ENCODE measurements at regions not wholly inside any gene's neighbourhood (a gene's known extent, or its start where the extent isn't known, plus 50 kb on each side); places are given as distances from the start of the nearest gene placed in this dataset.

DNA sequence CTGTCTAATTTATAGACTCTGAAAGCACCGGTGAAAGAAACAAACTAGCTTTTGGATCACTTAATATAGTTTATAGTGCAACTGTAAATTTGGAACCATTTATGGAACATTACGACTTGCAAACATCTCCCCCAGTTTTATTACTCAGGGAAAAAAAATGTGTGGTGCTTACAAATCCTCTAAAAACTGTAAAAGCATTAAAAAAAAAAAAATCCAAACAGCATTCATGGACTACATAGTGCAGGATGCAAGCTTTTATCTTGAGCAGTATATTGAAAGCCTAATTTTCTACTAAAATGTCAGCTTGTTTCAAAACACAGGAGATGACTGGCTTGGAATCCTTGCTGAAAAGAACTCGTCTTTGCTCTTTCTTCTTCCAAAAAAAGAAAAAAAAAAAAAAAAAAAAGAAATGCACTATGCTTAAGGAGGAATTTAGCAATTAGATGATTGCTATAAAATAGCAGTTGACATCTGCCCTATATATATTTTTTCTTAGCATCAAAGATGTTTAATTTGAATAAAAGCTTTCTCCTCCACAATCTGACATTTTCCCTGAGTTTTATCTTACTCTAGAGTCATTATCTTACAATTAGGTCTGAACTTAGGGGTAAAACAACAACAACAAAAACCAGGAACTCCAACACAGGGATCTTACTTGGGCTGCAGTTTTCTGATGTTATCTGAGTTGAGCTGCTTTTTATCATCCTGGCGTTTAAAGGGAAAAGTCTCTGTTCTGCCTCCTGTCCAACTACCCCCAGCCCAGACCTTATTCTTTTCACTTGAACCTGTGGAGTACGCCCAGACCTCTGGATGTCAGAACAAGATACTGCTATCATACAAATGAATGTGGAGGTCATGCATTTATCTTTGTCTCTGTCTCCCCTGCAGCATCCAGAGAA is 62.6 kb upstream of the PDZRN3 start:
- H3K27ac ChIP-seq, result no peak overlapping the region
- no peaks in the 10 kb centered on the region for H3K4me1 ChIP-seq
- 66 to 70% (median 69%) methylated on average over 5 of the region's 5 CpGs for WGBS, 5 donors
- intact Hi-C loops (cut with DNase I; ENCODE audit: low total_unique reads), result no loop called here
- no peak for TF ChIP-seq EP300 (IDR thresholded peaks at IDR 0.05)
- TF ChIP-seq, protein P1, sequence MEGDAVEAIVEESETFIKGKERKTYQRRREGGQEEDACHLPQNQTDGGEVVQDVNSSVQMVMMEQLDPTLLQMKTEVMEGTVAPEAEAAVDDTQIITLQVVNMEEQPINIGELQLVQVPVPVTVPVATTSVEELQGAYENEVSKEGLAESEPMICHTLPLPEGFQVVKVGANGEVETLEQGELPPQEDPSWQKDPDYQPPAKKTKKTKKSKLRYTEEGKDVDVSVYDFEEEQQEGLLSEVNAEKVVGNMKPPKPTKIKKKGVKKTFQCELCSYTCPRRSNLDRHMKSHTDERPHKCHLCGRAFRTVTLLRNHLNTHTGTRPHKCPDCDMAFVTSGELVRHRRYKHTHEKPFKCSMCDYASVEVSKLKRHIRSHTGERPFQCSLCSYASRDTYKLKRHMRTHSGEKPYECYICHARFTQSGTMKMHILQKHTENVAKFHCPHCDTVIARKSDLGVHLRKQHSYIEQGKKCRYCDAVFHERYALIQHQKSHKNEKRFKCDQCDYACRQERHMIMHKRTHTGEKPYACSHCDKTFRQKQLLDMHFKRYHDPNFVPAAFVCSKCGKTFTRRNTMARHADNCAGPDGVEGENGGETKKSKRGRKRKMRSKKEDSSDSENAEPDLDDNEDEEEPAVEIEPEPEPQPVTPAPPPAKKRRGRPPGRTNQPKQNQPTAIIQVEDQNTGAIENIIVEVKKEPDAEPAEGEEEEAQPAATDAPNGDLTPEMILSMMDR (IDR thresholded peaks at IDR 0.05), result no peak
- TF ChIP-seq POLR2AphosphoS5 (IDR thresholded peaks at IDR 0.05), result no peak
- no peak for TF ChIP-seq POLR2A (IDR thresholded peaks at IDR 0.05)
- H3K4me3 ChIP-seq, result no peak overlapping the region
- DNase-seq, result peak in 1 of 2 donors; percentile 58
- H3K9me3 ChIP-seq, result no peaks in the 10 kb centered on the region
- no peaks in the 10 kb centered on the region for H3K36me3 ChIP-seq
- H3K27me3 ChIP-seq, result no peaks in the 10 kb centered on the region

DNA sequence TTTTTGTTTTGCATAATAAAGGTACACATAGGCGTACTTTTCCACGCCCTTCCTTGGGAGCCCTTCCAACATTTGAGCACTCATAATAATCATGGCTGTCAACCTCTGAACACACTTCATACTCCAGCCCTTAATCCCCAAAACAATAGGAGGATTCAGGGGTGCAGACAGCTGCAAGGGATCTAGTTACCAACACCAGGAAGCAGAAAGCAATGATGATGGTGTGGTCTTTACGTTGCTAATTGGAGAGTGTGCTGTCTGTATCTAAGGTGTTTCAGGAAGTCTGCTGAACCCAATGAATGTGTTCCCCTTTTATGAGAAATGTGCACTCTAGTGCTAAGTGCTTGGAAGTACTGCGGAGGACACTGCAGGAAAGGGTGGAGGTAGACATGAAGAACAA is 60.3 kb upstream of the PDZRN3 start:
- H3K36me3 ChIP-seq, result no peaks in the 10 kb centered on the region
- DNase-seq, result no peak
- intact Hi-C loops (cut with DNase I; ENCODE audit: low total_unique reads), result no loop called here
- TF ChIP-seq POLR2A (IDR thresholded peaks at IDR 0.05) (no peak), POLR2AphosphoS5 (IDR thresholded peaks at IDR 0.05) (no peak), EP300 (IDR thresholded peaks at IDR 0.05) (no peak)
- TF ChIP-seq, protein P1 (IDR thresholded peaks at IDR 0.05), result no peak
- H3K4me1 ChIP-seq, result no peaks in the 10 kb centered on the region
- no peaks in the 10 kb centered on the region for H3K27me3 ChIP-seq
- WGBS, 5 donors, result 36 to 51% (median 44%) methylated on average over 4 of the region's 4 CpGs
- no peaks in the 10 kb centered on the region for H3K9me3 ChIP-seq
- no peak overlapping the region for H3K27ac ChIP-seq
- no peak overlapping the region for H3K4me3 ChIP-seq

DNA sequence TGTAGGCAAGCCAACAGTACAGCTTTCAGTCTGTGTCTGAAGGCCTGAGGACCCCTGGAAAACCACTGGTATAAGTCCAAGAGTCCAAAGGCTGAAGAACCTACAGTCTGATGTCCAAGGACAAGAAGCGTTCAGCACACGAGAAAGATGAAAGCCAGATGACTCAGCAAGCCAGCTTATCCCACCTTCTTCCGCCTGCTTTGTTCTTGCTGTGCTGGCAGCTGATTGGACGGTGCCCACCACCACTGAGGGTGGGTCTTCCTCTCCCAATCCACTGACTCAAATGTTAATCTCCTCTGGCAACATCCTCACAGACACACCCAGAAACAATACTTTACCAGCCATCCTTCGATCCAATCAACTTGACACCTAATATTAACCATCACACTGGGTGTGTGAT is 59.0 kb upstream of the PDZRN3 start:
- Histone ChIP-seq H3K4me1 (no peaks in the 10 kb centered on the region), H3K27me3 (no peaks in the 10 kb centered on the region), H3K4me3 (no peak overlapping the region), H3K36me3 (no peaks in the 10 kb centered on the region), H3K9me3 (no peaks in the 10 kb centered on the region), H3K27ac (no peak overlapping the region)
- intact Hi-C loops (cut with DNase I; ENCODE audit: low total_unique reads), result no loop called here
- TF ChIP-seq EP300 (IDR thresholded peaks at IDR 0.05), result no peak
- TF ChIP-seq POLR2A (IDR thresholded peaks at IDR 0.05), result no peak
- TF ChIP-seq POLR2AphosphoS5 (IDR thresholded peaks at IDR 0.05), result no peak
- TF ChIP-seq, protein P1 (IDR thresholded peaks at IDR 0.05), result no peak
- WGBS, 5 donors, result 77 to 86% (median 84%) methylated on average over 5 of the region's 5 CpGs
- DNase-seq, result no peak

DNA sequence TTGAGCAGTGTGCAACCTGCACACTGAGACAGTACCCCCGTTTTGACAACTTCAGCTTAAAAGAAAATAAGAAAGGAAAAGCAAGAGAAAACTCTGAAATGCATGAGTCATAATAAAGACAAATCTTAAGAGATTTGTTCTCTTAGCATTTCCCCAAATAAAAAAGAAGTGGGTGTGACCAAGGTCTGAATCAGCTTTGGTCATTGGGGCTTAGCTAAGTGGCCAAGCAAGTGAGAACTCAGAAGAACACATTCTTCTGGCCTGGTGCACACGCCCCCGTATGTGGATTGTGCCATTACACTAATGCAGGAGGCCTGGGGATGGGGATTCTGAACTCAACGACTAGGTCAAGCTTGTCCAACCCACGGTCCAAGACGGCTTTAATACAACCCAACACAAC is 56.9 kb upstream of the PDZRN3 start:
- H3K27me3 ChIP-seq, result no peaks in the 10 kb centered on the region
- H3K9me3 ChIP-seq, result no peaks in the 10 kb centered on the region
- TF ChIP-seq EP300 (IDR thresholded peaks at IDR 0.05) (no peak), POLR2AphosphoS5 (IDR thresholded peaks at IDR 0.05) (no peak), POLR2A (IDR thresholded peaks at IDR 0.05) (no peak)
- TF ChIP-seq, protein P1 (IDR thresholded peaks at IDR 0.05), result no peak
- no peak overlapping the region for H3K27ac ChIP-seq
- 70 to 82% (median 75%) methylated on average over 6 of the region's 6 CpGs for WGBS, 5 donors
- intact Hi-C loops (cut with DNase I; ENCODE audit: low total_unique reads), result no loop called here
- H3K36me3 ChIP-seq, result no peaks in the 10 kb centered on the region
- H3K4me3 ChIP-seq, result no peak overlapping the region
- H3K4me1 ChIP-seq, result no peaks in the 10 kb centered on the region
- DNase-seq, result no peak

All from stomach (tissue), 8 donors.